HTR-8/SVneo (cell line): ENCODE measurements at regions not wholly inside any gene's neighbourhood (a gene's known extent, or its start where the extent isn't known, plus 50 kb on each side); places are given as distances from the start of the nearest gene placed in this dataset.

Source experiments
- DNase-seq: peaks from one replicate; pipeline ENCODE4 v3.0.0; 2011; ENCODE audit warnings: low spot score, mixed read lengths; ENCODE audit not compliant: insufficient read length
- FAIRE-seq: peaks from 2 replicates; lab custom pipeline; 2011; peaks lifted over from hg19 to GRCh38; lab: Jason Lieb, UNC

DNA sequence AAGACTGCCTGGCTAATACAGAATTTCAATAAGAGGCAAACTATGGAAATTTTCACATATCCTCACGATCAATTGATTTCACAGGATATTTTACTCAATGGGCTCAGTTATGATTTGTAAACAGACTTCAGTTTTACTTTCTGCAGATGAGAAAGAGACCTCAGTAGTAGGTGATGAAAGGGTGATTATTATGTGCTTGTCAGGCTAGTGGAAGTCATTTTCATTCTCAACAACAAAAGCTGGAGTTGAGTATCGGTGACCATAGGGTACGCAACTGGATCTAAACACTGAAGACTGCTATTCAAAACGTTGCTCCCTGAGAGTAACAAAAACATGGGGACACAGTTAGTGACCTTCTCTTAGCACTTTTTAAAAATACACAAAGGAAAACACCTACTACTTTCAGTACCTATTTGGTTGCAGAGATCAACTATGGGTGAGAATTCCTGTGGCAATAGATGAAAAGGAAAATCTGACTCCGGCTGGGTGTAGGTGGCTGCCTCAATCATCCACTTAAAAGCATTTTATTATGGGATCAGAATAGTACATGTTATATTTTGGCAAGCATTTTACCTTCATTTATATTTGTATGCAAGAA is 126.2 kb upstream of the VRK2 start:
- FAIRE-seq (no peak), DNase-seq (no peak)

DNA sequence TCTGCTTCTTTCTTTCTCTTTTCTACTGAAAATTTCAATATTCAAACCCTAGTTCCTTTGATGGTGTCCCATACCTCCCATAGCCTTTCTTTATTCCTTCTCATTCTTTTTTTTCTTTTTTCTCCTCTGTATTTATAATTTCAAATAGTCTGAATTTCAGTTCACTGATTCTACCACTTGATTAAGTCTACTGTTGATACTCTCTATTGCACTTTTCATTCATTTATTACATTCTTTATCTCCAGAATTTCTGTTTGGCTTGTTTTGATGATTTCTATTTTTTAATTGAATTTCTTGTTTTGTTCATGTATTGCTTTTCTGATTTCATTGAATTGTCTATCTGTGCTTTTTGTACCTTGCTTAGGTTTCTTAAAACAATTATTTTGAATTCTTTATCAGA is 111.9 kb upstream of the VRK2 start:
- FAIRE-seq (no peak), DNase-seq (no peak)

DNA sequence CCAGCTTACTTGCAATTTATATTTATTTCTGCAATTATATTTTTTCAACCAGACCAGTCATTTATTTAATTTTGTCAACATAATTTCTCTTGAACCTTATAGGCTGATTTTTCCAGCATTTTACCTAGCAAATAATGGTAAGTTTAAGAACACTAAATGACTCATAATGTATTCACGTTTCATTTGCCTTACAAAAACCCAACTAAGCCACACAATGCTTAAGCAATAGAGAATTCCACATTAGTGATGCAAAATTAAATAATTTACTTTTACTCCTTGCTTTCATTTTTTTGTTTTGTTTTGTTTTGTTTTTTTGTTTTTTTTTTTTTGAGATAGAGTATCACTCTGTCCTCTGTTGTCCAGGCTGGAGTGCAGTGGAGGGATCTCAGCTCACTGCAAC is 110.4 kb upstream of the VRK2 start:
- no peak for FAIRE-seq
- no peak for DNase-seq

DNA sequence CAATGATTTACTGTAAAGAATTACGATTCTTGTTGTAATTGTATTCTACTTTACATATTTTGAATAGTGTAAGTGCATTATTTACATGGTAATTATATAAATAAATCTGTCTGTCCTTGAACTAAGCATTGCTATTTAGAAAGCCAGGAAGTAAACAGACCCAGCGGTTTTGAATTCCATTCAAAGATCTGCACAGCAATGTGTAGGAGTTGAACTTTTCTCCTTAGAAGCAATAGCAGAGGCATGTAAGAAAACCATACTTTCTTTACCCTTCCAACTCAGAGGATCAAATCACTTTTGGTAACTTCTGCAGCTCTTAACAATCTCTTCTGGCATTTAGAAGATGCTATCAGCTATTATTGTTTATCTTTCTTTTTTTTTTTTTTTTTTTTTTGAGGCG is 109.2 kb upstream of the VRK2 start:
- FAIRE-seq = no peak
- no peak for DNase-seq

DNA sequence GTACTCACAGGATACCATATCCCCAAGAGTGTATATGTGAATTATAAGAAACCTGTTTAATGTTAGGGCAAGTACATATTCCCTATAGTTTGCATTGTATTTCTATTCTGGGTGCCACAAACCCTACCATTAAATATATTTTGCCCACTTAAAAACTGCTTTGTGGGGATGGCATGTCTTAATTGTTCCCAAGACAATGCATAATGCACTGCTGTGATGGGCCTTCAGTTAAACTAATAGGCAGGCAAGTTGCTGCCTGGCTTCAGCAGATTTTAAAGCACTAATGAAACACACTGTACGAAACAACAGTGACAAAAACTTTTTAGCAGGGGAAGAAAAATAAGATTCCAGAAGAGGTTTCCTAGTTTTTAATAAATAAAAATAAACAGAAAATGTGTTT is 104.8 kb upstream of the VRK2 start:
- DNase-seq (no peak), FAIRE-seq (no peak)

DNA sequence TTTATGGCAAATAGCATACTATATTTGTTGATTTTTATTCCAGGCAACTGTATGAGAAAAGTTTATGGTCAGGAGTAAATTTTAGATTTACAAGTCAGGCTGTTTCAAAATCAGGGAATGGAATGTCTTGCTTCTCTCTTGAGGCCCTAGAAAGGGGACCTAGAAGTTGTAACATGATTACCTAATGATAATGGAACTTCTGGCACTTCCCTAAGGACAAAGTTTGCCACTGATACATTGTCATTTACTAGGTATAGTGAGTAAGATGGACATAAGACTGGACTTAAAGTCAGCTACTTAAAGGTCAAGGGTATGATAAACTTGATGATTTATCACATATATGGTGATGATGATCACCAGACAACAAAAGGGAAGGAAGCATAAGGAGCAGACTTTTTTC is 103.3 kb upstream of the VRK2 start:
- peak; percentile 17 for DNase-seq
- peak; percentile 78 for FAIRE-seq

DNA sequence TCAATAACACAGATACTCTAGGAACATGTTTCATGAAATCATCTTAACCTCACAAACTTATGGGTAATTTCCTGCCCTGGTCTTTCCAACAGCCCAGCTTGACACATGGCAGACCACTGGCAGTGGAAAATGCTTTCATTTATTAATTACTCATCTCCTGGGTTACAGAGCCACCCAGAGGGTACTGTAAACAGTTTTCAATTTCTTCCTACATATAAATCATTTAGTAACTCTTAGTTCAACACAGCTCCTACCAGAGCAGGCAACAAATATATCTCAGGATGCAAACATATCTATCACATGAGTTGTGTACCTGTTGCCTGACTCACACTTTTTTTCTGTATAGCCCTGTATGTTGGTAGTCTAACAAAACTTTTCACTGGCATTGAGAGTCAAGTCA is 99.2 kb upstream of the VRK2 start:
- no peak for FAIRE-seq
- DNase-seq = no peak

DNA sequence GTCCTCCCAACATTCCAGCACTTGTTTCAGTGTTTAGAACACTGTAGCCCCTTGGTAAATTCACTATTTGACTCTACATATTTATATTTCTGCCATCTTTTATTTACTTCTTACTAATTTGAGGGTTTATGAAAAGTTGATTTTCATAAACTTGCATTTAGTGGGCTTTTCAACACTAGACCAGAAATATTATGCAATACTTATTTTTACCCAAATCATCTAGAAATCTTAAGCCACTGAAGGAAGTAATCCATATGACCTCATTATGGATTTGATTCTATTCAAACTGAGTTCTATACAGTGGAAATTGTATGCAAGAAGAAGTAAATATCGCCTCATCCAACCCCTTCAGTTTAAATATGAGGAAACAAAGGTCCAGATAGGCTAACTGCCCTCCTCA is 92.6 kb upstream of the VRK2 start:
- FAIRE-seq = no peak
- no peak for DNase-seq

DNA sequence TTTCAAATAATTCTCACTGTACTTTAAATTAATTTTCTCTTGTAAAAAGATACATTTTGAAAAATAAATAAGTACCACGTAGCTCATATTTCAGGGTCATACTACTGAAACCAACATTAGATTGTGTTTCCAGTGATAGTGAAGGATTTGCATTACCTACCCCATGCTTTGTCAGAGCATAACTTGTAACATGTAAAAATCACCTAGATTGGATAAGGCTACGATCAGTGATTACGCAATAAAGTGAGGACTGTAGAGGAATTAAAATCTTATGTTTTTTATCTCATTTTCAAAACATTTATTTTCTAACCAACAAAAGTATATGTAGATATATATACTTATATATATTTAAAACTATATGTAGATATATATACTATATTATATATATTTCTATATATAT is 89.4 kb upstream of the VRK2 start:
- FAIRE-seq (no peak), DNase-seq (no peak)

DNA sequence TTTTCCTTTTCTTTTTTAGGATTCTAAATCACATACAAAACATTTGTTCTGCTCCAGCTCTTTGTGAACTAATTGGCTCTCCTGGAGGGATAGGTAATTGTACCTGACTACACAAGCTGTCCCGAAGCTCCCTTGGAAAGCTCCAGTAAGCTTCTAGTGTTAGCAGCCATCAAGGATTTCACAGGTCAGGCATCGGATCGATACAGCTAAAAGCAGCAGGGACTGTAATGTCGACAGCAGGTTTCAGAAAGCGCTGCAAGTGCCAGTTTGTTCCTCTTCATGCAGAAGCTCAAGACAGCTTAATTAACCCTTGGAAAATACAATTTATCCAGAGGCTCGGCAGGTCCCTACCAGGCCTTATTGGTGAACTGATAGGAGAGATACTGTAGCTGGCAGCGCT is 87.2 kb upstream of the VRK2 start:
- DNase-seq (no peak), FAIRE-seq (no peak)

DNA sequence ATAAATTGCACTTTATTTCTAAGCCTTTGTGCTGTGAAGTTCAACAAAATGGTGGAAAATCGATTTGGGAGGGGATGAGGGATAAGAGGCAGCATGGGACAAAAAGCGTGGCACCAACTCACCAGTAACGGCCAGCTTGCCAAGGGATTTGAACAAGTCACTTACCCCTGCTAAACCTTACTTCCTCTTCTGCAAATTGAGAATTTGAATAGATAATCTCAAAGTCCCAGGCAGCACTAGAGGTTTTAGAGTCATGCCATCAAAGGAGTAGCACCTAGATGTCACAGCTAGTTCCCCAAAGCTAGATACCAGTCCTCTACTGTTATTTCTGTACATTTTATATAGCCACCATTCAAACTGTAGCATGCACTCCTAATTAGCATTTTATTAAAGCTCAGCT is 83.7 kb upstream of the VRK2 start:
- FAIRE-seq = no peak

DNA sequence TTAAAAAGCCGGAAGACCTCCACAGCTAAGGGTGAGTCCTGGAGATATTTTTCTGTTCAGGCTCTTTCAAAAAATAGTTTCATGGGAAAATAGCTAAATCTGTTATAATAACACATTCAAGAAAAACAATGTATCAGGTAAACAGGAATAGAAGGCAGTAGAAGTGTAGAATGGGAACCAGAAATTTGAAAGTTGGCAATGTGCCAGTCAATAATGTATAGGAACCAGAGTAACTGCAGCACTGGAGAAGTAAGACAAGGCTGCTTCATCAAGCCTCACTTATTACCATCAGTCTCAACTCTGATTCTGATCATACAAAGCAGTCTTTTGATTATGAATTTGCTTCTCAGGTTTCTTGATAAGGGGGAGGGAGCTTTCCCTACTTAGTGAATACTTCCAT is 81.4 kb upstream of the VRK2 start:
- DNase-seq (no peak), FAIRE-seq (no peak)

More for the DNA sequence above, 83.7 kb upstream of the VRK2 start:
- DNase-seq = no peak

DNA sequence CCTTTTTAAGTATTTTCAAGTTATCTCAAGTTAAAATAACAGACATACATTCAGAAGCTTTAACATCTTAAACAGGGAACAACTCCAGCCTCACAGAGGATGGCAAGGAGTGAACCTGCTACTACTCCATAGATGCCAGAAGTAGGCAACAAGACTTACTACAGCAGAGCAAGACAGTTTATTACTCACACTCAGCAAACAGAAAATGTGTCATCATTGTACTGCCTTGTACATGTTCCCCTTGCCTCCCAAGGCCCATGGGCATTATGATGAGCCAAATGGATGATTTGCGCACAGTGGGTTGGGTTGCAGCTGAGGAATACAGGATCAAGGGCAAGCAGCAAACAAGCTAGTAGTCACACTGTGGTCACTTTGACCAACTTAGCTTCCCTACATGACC is 80.6 kb upstream of the VRK2 start:
- FAIRE-seq (peak; percentile 40), DNase-seq (no peak)

DNA sequence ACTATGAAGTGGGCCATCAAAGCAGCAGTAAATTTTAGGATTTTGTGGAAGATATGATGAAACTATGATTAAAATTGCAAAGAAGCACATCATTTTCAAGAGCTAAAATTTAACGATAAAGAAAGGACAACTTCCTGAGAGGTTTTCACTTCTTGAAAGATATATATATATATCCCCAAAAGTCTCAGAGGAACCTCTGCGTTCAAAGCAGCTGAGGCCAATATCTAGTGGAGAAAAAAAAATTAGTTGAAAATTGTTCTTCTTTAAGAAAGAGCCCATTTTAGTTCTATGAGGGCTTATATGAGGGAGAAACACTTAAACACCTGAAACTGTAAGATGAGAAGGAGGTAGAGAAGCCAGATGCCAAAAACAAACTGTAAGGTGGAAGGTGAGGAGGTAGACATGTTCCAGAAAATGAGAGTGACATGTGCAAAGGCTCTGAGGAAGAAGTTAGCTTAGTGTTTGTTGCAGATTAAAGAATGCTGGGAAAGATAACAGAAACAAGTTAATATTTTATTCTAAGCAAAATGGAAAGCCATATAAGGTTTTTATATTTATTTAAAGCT is 72.9 kb upstream of the VRK2 start:
- DNase-seq (no peak), FAIRE-seq (no peak)

DNA sequence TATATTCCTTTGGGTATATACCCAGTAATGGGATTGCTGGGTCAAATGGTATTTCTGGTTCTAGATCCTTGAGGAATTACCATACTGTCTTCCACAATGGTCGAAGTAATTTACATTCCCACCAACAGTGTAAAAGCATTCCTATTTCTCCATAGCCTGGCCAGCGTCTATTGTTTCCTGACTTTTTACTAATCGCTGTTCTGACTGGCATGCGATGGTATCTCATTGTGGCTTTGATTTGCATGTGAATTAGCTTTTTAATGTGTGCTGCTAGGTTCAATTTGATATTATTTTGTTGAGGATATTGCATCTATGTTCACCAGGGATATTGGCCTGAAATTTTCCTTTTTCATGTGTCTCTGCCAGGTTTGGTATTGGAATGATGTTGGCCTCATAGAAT is 67.4 kb upstream of the VRK2 start:
- FAIRE-seq (no peak), DNase-seq (no peak)

DNA sequence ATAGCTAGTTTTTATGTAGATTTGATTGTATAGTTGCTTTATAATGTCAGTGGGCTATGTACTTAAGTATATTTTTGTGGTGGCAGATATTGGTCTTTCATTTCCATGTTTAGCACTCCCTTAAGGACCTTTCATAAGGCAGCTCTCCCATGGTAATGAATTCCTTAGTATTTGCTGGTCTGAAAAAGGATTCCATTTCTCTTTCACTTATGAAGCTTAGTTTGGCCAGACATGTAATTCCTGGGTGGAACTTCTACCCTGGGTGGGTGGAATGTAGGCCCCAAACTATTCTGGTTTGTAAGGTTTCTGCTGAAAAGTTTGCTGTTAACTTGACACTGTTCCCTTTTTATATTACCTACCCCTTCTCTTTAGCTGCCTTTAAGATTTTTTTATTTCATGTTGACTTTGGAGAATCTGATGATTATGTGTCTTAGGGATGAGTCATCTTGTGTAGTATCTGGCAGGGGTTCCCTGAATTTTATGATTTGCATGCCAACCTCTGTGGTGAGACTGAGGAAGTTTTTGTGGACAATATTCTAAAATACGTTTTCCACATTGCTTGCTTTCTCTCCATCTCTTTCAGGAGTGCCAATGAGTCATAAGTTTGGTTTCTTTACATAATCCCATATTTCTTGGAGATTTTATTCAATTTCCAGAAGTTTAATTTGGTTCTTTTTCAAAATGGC is 65.4 kb upstream of the VRK2 start:
- DNase-seq = peak; percentile 5

DNA sequence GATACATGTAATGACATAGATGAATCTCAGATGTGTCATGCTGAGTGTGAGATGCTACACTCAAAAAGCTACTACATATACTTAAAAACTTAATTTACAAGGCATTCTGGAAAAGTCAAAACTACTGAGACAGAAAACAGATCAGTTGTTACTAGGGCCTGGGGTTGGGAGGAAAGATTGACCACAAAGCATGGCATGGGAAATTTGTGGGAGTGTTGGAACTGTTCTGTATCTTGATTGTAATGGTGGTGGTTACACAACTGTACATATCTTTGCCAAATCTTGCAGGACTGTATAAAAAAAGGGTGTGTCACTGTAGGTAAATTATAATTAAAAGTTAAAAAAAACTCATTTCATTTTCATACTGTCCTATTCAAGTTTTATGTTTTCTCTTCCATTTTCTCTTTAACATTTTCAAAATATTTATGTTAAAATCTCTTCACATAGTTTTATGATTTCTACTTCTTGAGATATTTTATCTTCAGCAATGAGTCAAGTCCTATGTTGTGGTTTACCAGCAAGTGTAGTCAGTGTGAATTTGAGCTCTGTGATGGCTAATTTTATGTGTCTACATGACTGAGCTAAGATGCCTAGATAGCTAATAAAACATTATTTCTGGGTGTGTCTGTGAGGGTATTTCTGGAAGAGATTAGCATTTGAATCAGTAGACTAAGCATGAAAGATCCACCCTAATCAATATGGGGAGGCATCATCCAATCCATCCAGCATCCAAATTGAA is 58.6 kb upstream of the VRK2 start:
- no peak for FAIRE-seq
- DNase-seq = no peak

More for the DNA sequence above, 65.4 kb upstream of the VRK2 start:
- no peak for FAIRE-seq

DNA sequence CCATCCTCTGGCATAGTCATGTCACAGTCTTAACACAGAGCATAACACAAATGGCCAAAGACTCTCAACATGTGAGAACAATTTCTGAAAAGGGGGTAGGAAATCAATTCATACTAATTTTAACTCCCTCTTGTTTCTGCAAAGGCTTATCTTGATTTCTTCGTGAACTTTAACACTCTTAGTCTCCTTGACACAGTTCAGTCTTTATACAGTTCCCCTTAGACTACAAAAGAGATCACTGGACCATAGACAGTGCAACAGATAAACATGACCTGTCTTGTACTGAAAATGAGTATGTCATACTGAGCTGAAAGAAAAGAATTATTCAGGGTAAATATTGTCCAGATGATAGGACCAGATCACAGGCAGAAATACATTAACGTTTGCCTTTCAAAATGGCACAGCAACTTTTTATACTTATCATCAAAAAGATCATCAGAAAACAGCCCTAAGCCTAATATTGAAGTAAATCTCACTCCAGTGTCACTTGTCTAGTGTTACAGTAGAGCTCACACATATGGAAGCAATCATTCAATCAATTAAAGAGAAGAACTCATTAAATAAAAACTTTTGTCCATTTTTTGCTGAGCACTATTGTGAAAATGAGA is 56.4 kb upstream of the VRK2 start:
- FAIRE-seq (no peak), DNase-seq (no peak)
